ENCODE measurements at regions not wholly inside any gene's neighbourhood (a gene's known extent, or its start where the extent isn't known, plus 50 kb on each side); places are given as distances from the start of the nearest gene placed in this dataset.

GRCh38 chr2:209086761-209087160 lies 337.1 kb upstream of the MAP2 start:
- Histone ChIP-seq H2BK120ac (replicated peaks; ENCODE audit: low read depth, low read length) (no peak overlapping the region), H4K91ac (replicated peaks; ENCODE audit: insufficient read length, low read length) (no peak overlapping the region), H4K5ac (ENCODE audit: insufficient read length, low read depth, low read length) (no peak overlapping the region), H3K4me2 (ENCODE audit: insufficient read depth in 1 of 2, low read depth in 2 of 2, low read length in 2 of 2) (no peak overlapping the region), H3K79me1 (ENCODE audit: low read depth, low read length) (no peaks in the 10 kb centered on the region), H2AK5ac (ENCODE audit: low read depth, low read length) (no peak overlapping the region), H3K23ac (ENCODE audit: insufficient read length) (no peak overlapping the region), H3K79me2 (ENCODE audit: control insufficient read depth in 1 of 2, insufficient read depth in 2 of 2, low read length in 2 of 2) (no peaks in the 10 kb centered on the region), H3K18ac (ENCODE audit: extremely low read depth, low read length) (no peak overlapping the region), H3K36me3 (ENCODE audit: control insufficient read depth in 2 of 4, insufficient read depth in 4 of 4, low read length in 3 of 4) (no peaks in the 10 kb centered on the region), H2AFZ (ENCODE audit: low read length) (no peak overlapping the region), H3K27ac (ENCODE audit: low read depth, low read length) (no peak overlapping the region), H4K8ac (ENCODE audit: extremely low read depth, insufficient read depth, low read length) (no peak overlapping the region), H2BK20ac (ENCODE audit: low read length) (no peak overlapping the region), H3K4me1 (replicated peaks in 1 of 4; ENCODE audit: control insufficient read depth in 3 of 4, insufficient read depth in 4 of 4, low read length in 3 of 4) (no peaks in the 10 kb centered on the region), H4K20me1 (replicated peaks in 1 of 2; ENCODE audit: control insufficient read depth in 1 of 2, insufficient read depth in 2 of 2, low read length in 2 of 2) (no peaks in the 10 kb centered on the region), H2BK5ac (ENCODE audit: low read depth, low read length) (no peak overlapping the region), H3K4me3 (ENCODE audit: extremely low read depth in 1 of 4, insufficient read depth in 2 of 4, low read depth in 3 of 4, low read length in 4 of 4) (no peak overlapping the region), H3K23me2 (ENCODE audit: low read depth, low read length) (no peaks in the 10 kb centered on the region), H3K56ac (replicated peaks; ENCODE audit: insufficient read length, low read depth, low read length) (no peak overlapping the region), H3K14ac (ENCODE audit: insufficient read length) (no peak overlapping the region), H3K9me3 (ENCODE audit: insufficient read depth in 2 of 2, low read depth in 1 of 2, low read length in 1 of 2) (no peaks in the 10 kb centered on the region), H3K27me3 (replicated peaks in 1 of 4; ENCODE audit: control insufficient read depth in 3 of 4, extremely low read depth in 1 of 4, insufficient read depth in 3 of 4, low read length in 3 of 4) (no peaks in the 10 kb centered on the region), H3K9ac (replicated peaks in 1 of 4; ENCODE audit: extremely low read depth in 1 of 4, low read depth in 3 of 4, low read length in 3 of 4) (no peak overlapping the region), H2BK12ac (ENCODE audit: low read depth, low read length) (no peak overlapping the region), H2BK15ac (ENCODE audit: low read length) (no peak overlapping the region), H3K4ac (replicated peaks; ENCODE audit: insufficient read length, low read depth, low read length) (no peak overlapping the region)
- no peak for DNase-seq (ENCODE audit: low read depth in 1 of 2, low spot score in 2 of 2)
- ChIA-PET POLR2A (ENCODE audit: partially characterized antibody) (no interaction called here), CTCF (ENCODE audit: partially characterized antibody) (interaction anchor here (1.2 kb wide), 1 partner anchor 13 kb away, joined by 3 read pairs; no protein-coding TSS in a partner anchor)
- 89% methylated on average over 3 of the region's 3 CpGs; no CpG with 5 or more reads in 1 of the 2 experiments for WGBS, 2 experiments (ENCODE audit: extremely low coverage in 1 of 2, insufficient coverage in 1 of 2, insufficient read length in 1 of 2, insufficient replicate concordance in 2 of 2, low coverage in 1 of 2, low lambda C conversion rate in 2 of 2, missing lambda C conversion rate in 1 of 2)
- TF ChIP-seq POLR2AphosphoS5 (IDR thresholded peaks at IDR 0.05; ENCODE audit: low read depth, low read length) (no peak), BACH1 (IDR thresholded peaks at IDR 0.05; ENCODE audit: low read length) (no peak), CBX8 (IDR thresholded peaks at IDR 0.05; ENCODE audit: borderline replicate concordance, low read depth, low read length) (no peak), CBX5 (IDR thresholded peaks at IDR 0.05; ENCODE audit: low read depth, low read length) (no peak), GTF2F1 (IDR thresholded peaks at IDR 0.05; ENCODE audit: borderline replicate concordance, low read depth, low read length) (no peak), RAD21 (IDR thresholded peaks at IDR 0.05 in 1 of 2, conservative IDR thresholded peaks at IDR 0.05 in 1 of 2; ENCODE audit: low read depth in 2 of 2, low read length in 2 of 2) (no peak), JUN (IDR thresholded peaks at IDR 0.05; ENCODE audit: low read depth, low read length) (no peak)
- no peak for FAIRE-seq
